HEK293T (cell line): ENCODE measurements at regions not wholly inside any gene's neighbourhood (a gene's known extent, or its start where the extent isn't known, plus 50 kb on each side); places are given as distances from the start of the nearest gene placed in this dataset.

Experiments used
- ARNT ChIP-seq: fragments of 450-650 bp; IDR thresholded peaks from 2 replicates; pipeline ENCODE4 v1.6.1; 2017; ENCODE audit warnings: mild to moderate bottlenecking
- BHLHE40 ChIP-seq: fragments of 450-650 bp; IDR thresholded peaks from 2 replicates; pipeline ENCODE4 v1.6.1; 2016; ENCODE audit warnings: mild to moderate bottlenecking, moderate library complexity, borderline replicate concordance
- CTBP1 ChIP-seq: fragments of 450-650 bp; IDR thresholded peaks from 2 replicates; pipeline ENCODE4 v1.6.1; 2016; ENCODE audit warnings: borderline replicate concordance
- ELF4 ChIP-seq: fragments of 450-650 bp; IDR thresholded peaks from 2 replicates; pipeline ENCODE4 v1.6.1; 2017; ENCODE audit warnings: antibody characterized with exemption
- FOXA1 ChIP-seq: fragments of 450-650 bp; IDR thresholded peaks from 2 replicates; pipeline ENCODE4 v1.6.1; 2016; ENCODE audit warnings: mild to moderate bottlenecking
- FOXK2 ChIP-seq: fragments of 450-650 bp; IDR thresholded peaks from 2 replicates; pipeline ENCODE4 v1.6.1; 2016; ENCODE audit warnings: mild to moderate bottlenecking
- FOXM1 ChIP-seq: fragments of 450-650 bp; IDR thresholded peaks from 2 replicates; pipeline ENCODE4 v1.6.1; 2017; ENCODE audit warnings: mild to moderate bottlenecking, borderline replicate concordance
- HDGF ChIP-seq: fragments of 450-650 bp; IDR thresholded peaks from 2 replicates; pipeline ENCODE4 v1.6.1; 2017; ENCODE audit warnings: antibody characterized with exemption, borderline replicate concordance
- L3MBTL2 ChIP-seq: fragments of 450-650 bp; conservative IDR thresholded peaks from 2 replicates; pipeline ENCODE4 v1.6.1; 2016; ENCODE audit warnings: mild to moderate bottlenecking
- PKNOX1 ChIP-seq: fragments of 450-650 bp; IDR thresholded peaks from 2 replicates; pipeline ENCODE4 v1.6.1; 2016
- SP1 ChIP-seq: fragments of 450-650 bp; IDR thresholded peaks from 2 replicates; pipeline ENCODE4 v1.6.1; 2017
- SUZ12 ChIP-seq: fragments of 450-650 bp; IDR thresholded peaks from 2 replicates; pipeline ENCODE4 v1.6.1; 2016; ENCODE audit warnings: mild to moderate bottlenecking
- TARDBP ChIP-seq: fragments of 450-650 bp; IDR thresholded peaks from 2 replicates; pipeline ENCODE4 v1.6.1; 2016
- ZNF384 ChIP-seq: fragments of 450-650 bp; IDR thresholded peaks from 2 replicates; pipeline ENCODE4 v1.6.1; 2016

GRCh38 chr14:39984323-39984722 lies 552.1 kb upstream of the FBXO33 start:
- TF ChIP-seq SP1 (no peak), FOXK2 (no peak), SUZ12 (no peak), TARDBP (no peak), BHLHE40 (no peak), ARNT (no peak), CTBP1 (no peak), PKNOX1 (no peak), FOXM1 (no peak), ELF4 (no peak), FOXA1 (no peak), L3MBTL2 (no peak), ZNF384 (no peak), HDGF (no peak)
